GM21825 (cell line): ENCODE measurements at regions not wholly inside any gene's neighbourhood (a gene's known extent, or its start where the extent isn't known, plus 50 kb on each side); places are given as distances from the start of the nearest gene placed in this dataset.
"Not testable (repeated sequence)": the region's sequence is repeated elsewhere in the genome, so short reads cannot be mapped to it uniquely, and the experiment has no call there.

Experiments used
- ATAC-seq: cut with Tn5 transposase; IDR thresholded peaks from one replicate; pipeline ENCODE4 v1.9.1; 2021; ENCODE audit warnings: mild to moderate bottlenecking, moderate library complexity; ENCODE audit not compliant: unreplicated experiment

DNA sequence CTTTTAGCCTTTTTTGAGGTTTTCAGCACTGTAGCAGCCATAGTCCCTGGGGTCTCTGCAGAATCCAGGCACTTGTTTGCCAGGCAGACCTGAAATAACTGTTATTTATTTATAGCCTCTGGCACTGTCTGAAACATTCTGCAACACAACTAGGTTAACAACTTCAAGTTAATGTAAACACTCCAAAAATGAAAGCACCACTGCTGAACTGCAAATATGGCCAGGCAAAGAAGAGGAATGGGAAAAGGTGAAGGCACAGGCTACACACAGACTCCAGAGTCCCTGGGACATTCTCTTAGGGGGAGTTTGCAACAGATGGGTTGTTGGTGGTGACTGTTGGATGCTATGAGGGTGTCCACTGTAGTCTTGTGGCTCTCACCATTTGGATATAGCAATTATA is 369.0 kb downstream of the MAT2B start:
- ATAC-seq, result no peak

DNA sequence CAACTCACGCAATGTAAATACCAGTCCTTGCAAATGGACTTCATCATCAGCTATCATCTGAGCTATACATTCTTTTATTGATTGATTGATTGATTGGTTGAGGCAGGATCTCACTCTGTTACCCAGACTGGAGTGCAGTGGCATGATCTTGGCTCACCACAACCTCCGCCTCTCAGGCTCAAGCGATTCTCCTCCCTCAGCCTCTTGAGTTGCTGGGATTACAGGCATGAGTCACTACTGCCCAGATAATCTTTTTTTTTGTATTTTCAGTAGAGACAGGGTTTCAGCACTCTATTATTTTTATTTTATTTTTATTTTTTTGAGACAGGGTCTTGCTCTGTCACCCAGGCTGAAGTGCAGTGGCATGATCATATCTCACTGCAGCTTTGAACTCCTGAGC is 369.5 kb downstream of the MAT2B start:
- not testable (repeated sequence) for ATAC-seq

DNA sequence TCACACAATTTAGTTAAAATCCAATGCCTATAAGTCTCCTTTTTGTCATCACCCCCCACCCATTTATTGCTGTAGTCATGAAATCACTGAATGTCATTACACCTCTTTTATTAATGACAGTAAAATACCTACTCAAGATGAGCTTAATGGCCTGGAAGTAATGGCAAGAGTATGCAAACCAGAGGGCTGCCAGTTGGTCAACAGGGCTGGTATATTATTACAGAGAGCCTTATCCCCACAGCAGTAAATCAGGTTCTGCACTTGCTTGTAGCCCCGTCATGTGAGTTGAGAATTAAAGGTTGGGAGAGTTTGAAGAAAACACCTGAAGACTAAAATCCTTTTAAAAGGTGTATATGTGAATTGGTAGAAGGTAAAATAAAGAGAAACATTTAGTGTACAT is 372.4 kb downstream of the MAT2B start:
- no peak for ATAC-seq

DNA sequence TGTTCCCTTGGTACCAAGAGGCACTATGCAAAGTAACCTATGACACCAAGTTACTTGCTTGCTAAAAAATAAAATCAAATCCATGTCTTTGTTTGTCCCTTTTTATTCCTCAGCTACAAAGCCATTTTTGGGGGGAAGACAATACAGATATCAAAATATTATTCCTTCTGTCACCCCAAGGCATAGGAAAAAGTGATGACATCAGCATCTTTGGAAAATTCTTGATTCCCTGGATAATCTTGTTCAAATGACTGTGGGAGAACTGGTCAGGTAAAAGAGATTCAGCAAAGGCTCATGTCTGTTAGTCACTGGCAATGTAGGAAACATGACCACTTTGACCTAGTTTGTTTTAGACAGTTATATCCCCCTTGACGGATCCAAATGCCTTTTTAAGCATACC is 373.1 kb downstream of the MAT2B start:
- no peak for ATAC-seq

DNA sequence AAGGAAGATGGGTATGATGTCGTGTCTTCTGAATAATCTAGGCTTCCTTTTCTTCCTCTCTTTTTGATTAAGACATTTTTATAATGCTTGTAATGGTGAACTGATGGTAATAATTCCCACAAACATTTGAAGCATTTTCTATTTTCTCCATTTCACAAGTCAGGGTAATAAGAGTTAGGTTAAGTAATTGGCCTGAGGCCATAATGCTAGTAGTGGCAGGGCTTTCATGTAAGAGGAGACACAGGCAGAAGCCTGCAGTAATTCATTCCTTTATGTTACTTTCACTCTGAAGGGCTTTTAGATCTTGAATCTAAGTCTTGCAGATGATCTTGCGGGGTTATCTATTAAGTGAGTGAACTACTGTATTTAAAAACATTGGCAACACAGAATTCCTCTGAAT is 374.9 kb downstream of the MAT2B start:
- no peak for ATAC-seq

DNA sequence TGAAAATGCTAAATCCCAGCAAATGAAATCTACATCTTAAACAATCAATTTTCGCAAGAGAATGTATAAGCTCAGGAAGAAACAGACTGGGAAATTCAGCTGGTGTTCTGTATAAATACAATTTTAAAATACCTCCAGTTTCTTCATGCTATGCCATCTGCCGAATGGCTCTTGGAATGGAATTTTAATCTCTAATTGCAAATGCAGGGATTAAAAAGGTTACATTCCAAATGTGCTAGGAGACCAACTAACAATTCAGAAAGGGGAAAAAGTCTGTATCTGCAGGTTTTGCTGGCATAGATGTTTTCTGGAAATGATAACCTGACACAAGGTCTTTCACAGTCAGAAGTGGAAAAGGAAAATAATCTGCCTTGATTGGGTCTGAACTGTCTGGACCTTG is 379.7 kb downstream of the MAT2B start:
- ATAC-seq, result no peak

DNA sequence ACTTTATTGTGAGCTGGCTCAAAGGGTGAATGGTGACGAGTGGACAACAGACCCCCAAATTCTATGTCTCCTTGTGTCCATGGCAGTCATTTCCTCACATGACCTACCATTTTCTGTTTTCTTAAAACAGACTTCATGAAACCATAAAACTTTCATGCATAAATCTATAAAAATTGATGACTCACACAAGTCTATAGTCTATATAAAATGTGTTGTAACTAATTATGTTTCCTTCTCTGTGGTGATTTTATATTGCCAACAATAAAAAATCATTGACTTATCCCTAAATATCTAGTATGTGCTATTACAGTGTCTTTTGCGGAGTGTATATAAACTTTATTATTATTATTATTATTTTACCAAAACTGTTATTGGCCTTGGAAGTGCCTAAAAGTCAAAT is 382.4 kb downstream of the MAT2B start:
- ATAC-seq, result no peak

DNA sequence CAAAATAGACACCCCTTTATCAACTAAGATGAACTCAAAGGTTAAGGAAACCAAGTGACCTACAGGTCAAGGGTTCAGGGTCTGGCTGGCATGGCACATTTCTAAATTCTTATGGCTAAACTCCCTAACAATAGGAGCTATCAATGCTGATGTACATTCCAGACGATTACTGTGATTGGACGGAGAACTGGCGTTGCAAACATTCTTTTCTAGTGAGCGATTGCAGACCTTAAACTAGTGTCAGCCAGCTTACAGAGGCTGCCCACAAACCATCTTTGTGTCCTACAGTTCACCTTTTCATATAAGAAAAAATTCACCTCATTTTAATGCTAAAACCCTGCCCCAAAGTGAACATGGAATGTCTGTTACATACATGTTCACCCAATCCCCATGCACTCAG is 382.9 kb downstream of the MAT2B start:
- no peak for ATAC-seq

DNA sequence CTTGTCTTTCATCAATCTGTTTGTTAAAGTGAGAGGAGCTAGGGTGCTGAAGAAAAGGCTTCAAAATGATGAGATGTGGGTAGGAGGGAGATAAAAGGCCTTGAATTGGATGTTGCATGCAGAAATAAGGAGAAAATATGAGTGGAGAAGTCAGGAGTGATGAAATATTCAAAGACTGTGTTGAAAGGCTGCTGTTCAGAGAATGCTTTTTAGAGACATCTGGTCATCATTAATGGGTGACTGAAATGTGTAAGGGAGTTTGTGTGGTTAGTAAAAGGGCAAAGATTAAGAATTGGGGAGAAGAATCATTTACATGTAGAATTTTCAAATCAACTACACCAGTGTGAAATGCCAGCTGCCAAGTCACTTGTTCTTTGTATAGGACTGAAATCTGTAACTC is 383.9 kb downstream of the MAT2B start:
- no peak for ATAC-seq

DNA sequence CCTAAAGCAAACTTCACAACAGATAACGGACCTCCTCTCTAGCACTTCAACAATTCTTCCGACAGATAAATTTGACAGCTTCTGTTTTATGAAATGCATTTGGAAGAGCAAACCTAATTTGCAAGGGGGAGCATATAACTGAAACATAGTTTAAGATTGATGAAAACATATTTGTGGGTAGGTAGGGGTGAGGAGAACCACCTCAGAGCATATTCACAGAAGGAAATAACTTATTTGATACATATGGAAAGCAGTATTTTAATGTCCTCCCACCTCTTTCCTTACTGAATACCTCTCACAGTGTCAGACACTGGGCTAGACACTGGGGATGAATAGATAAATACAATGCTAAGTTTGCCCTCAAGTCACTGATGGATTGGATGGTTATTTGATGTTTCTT is 384.8 kb downstream of the MAT2B start:
- ATAC-seq, result no peak

DNA sequence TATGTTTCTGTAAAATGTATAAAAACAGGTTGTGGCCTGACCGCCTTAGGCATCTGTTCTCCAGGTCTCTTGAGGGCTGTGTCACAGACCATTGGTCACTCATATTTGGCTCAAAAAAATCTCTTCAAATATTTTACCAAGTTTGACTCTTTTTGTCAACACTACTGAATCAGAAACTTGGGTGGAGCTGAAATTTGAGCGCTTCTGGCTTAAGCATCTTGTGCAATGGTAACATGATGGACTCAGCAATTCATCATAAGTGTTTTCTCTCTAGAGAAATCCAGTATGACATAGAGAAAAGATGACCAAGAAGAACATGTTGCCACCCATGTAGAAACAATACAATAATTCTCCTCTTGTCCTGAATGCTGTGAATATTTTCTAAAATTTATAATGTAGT is 387.9 kb downstream of the MAT2B start:
- ATAC-seq, result no peak

DNA sequence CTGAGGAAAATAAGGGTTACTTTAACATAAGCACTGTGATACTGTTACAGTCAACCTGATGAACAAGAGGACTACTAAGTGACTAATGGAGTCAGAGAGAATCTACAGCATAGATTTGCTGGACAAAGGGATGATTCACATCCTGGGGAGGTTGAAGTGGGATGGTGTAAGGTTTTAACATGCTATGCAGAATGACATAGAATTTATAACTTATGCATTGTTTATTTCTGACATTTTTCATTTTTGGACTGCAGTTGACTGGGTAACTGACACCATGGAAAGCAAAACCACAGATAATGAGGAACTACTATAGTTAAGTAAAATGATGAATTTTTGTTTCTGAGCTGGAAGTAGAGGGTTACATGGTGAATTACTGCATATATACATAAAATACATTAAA is 389.2 kb downstream of the MAT2B start:
- ATAC-seq, result no peak

DNA sequence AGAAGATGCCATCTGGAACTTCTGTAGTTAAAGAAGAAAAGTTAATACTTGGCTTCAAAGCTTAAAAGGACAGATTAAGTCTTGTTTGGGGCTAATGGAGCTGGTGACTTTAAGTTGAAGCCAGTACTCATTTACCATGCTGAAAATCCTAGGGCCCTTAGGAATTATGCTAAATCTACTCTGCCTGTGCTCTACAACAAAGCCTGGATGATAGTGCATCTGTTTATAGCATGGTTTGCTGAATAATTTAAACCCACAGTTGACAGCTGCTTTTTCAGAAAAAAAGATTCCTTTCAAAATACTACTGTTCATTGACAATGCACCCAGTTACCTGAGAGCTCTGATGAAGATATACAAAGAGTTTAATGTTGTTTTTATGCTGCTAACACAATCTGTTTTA is 393.5 kb downstream of the MAT2B start:
- no peak for ATAC-seq

DNA sequence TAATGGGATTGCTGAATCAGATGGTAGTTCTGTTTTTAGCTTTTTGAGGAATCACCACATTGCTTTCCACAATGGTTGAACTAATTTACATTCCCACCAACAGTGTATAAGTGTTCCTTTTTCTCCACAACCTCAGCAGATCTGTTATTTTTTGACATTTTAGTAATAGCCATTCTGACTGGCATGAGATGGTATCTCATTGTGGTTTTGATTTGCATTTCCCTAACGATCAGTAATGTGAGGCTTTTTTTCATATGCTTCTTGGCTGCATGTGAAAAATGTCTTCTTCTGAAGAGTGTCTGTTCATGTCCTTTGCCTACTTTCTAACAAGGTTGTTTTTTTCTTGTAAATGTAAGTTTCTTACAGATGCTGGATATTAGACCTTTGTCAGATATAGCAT is 402.4 kb downstream of the MAT2B start:
- ATAC-seq, result not testable (repeated sequence)

DNA sequence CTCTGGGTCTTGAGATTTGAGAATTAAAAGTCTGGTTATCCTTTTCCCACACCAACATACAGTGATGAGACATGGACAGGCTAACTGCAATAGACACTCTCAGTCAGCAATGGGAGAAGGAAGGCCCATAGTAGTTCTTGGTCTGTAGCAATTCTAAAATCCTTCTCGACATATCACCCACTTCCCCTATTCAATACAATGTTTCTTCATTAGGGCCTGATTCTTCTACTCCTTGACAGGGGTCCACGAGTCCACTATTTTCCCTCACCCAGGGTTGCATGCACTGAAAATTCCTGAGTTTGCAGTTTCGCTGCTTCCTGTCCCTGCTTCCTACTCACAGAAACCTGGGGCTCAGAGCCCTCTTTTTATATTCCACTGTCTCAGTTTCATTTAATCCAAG is 402.8 kb downstream of the MAT2B start:
- ATAC-seq, result no peak

DNA sequence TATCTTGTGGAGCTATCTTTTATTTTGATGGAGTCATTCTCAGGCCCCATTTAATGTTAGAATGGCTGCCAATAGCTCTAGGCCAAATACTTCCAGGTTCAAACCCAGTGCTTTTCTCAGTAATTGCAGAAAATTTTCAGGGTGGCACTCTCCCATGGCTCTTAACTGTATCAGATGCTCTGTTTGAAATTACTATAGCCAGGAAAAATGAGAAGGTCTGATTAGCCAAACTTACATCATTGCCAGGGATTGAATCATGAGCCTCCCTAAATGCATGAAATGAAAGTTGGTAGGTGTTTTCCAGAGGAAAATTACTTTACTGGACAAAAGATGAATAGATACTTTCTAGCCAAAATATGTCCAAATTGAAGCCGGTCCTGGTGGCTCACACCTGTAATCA is 404.8 kb downstream of the MAT2B start:
- no peak for ATAC-seq

DNA sequence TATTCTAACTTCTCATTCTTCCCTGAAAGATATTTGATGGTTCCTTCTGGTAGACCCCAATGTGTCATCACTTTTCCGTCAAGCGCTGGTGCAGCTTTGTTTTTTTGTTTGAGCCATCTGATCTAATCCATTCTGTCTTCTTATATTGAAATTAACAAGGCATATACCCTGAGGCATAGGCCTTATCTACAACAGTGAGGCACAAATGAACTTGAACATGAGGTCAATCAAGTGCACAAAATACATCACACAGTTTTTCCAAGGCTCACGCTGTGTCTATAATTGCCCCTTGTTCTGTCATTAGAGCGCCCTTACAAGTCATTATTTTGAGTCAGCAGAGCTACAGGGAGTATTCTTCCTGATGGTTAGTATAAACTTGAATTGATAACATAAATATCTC is 406.6 kb downstream of the MAT2B start:
- ATAC-seq, result no peak

DNA sequence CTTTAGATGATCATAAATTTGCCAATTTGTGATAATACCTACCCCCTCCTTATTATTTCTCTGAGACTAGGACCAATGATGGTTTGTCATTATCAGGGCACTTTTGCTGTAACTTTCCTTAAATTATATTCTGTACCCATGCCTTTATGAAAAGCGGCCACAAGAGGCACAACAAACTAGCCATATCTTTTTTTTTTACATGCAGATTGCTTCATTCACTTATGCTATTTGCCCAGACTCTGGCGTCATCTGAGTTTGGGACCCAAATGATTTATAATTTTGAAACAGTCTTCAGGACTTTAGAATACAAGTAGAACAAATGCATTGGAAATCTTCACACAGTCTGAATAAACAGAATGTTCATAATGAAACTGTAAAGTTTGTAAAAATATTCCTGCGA is 408.1 kb downstream of the MAT2B start:
- no peak for ATAC-seq

DNA sequence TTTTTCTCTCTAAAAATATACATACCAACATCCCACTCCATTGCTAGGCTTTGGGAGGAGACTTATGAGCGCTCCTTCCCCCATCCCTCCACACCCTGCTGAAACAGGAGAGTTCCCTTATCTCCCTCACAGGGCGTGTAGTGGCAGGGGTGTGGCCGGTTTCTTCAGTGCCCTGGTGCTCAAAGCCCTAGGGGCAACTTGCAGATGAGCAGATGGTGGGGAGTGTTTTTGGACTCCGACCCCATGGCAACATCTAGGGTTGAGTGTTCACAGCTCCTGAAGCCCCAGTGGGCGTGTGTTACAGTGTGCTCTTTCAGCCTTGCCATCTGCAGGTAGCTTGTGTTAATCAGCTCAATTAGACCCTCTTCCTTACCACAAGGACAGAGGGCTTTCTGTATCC is 409.5 kb downstream of the MAT2B start:
- ATAC-seq, result peak; percentile 33

DNA sequence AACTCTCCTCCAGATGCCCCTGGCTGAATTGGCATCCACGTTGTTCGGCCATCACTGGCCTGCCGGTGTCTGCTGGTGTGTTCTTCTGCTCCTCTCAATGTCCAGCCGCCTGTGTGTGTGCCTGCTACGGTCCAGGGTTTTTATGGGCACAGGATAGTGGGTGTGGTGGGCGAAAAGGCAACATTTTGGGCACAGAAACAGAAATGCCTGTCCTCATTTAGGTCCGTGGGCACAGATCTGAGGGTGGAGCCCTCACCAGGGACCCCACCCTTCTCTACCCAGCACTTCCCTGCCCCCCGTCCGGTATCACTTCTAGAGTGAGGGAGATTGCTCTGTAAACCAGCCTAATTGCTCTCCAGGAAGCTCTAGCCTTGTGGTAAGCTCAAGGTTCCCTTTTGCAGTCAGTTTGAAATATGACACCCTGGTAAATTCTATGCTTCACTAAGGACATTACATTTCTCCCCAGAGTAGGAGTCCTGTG is 410.1 kb downstream of the MAT2B start:
- ATAC-seq, result peak; percentile 73

DNA sequence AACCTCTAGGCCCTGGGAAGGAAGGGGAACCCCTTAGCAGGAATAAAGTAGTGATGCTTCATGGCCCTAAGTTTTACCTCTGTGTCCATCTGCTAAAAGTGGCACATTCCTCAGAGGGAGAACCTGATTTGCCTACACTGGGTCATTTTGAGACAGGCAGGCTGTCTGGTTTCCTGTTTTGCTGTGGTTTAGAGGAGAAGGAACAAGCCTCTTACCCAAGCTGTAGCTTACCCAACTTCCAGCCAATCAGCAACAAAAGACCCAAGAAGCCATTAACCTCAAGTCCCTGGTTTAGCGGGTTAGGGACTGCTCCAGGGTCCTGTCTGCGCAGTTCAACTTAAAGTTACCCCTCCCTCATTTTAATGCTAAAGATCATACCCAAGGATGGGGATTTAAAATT is 411.0 kb downstream of the MAT2B start:
- peak; percentile 90 for ATAC-seq

DNA sequence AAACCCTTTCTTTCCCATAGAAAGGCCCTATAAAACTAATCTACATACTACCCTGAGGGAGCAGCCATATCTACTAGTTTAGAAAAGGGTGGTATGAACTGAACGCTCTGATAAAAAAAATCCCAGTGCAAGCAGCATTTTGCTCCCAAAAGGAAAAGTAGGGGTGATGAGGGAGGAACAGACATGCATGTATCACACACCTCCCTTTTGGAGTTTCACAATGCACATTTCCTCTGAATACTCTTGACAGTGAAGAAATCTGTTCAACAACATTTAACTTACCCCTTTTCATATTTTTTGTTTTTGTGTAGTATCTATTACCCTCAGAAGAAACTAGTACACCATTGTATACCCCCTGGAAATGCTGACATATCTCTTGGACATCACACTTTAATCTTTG is 411.4 kb downstream of the MAT2B start:
- no peak for ATAC-seq

DNA sequence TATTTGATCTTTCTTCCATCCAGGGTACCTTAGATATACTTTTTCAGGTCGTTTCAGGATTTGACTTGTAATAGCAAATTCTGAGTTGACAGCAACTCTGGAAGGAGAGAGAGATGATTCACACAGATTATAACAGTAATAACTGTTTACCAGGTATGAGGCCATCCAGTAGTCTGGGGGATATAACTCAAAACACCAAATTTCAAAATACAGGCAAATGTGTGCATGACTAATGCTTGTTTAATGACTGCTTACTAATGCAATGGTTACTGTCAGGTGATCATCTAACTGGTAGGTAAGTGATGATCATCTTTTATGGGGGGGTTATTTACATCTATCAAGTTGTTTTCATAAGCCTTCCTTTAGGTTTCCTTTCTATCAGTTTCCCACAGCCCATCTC is 412.3 kb downstream of the MAT2B start:
- no peak for ATAC-seq

DNA sequence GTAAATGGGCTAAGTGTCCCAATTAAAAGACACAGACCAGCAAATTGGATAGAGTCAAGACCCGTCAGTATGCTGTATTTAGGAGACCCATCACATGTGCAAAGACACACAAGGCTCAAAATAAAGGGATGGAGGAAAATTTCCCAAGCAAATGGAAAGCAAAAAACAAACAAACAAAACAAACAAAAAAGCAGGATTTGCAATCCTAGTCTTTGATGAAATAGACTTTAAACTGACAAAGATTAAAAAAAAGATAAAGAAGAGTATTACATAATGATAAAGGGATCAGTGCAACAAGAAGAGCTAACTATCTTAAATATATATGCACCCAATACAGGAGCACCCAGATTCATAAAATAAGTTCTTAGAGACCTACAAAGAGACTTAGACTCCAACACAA is 429.6 kb downstream of the MAT2B start:
- not testable (repeated sequence) for ATAC-seq
